OCI-LY7 (cell line): ENCODE measurements at regions not wholly inside any gene's neighbourhood (a gene's known extent, or its start where the extent isn't known, plus 50 kb on each side); places are given as distances from the start of the nearest gene placed in this dataset.

Experiments used
- CTCF ChIP-seq: fragments of 200-600 bp; sonication (generic); conservative IDR thresholded peaks from 2 replicates; pipeline ENCODE4 v1.5.1; 2014; ENCODE audit warnings: mild to moderate bottlenecking, antibody characterized with exemption, low read length, moderate library complexity, mixed read lengths
- EZH2phosphoT487 ChIP-seq: fragments of 200-600 bp; sonication (generic); IDR thresholded peaks from 2 replicates; pipeline ENCODE4 v1.6.1; 2018; ENCODE audit warnings: low read depth, borderline replicate concordance, mild to moderate bottlenecking, mixed run types, antibody characterized with exemption, low read length, moderate library complexity, mixed read lengths

- TF ChIP-seq CTCF (no peak), EZH2phosphoT487 (no peak)
Observed at GRCh38 chr2:14905571-14905970, 273.1 kb downstream of the LRATD1 start.
